HCT116 (cell line): ENCODE measurements at regions not wholly inside any gene's neighbourhood (a gene's known extent, or its start where the extent isn't known, plus 50 kb on each side); places are given as distances from the start of the nearest gene placed in this dataset.

Experiments
- ATAC-seq: fragments of 200-7000 bp; cut with Tn5 transposase; 2 replicates; pipeline ENCODE4 v1.9.1; 2020; ENCODE audit warnings: mild to moderate bottlenecking, moderate library complexity
- BruUV-seq: library from RNA; stranded (reverse); fragments of 400-500 nt; replicated peaks from 2 replicates; lab custom pipeline; 2021; lab: Mats Ljungman, UMichigan
- CTCF ChIA-PET: fragments of 300-600 bp; sonication (Branson Sonifier 250); formaldehyde crosslinking; loops from one replicate; lab custom pipeline; 2021; ENCODE audit warnings: antibody characterized with exemption; lab: Charles Lee
- POLR2A ChIA-PET: fragments of 300-600, 350-600 bp; sonication (Branson Sonifier 250); formaldehyde crosslinking; loops from one replicate; lab custom pipeline; 2021; ENCODE audit warnings: antibody characterized with exemption; lab: Charles Lee
- RAD21 ChIA-PET, 2 experiments: fragments of 300-600 bp; sonication (Branson Sonifier 250); formaldehyde crosslinking; loops; one replicate each; lab custom pipeline; 2023; ENCODE audit warnings: low total read pairs in 2 of 2; ENCODE audit not compliant: uncharacterized antibody in 2 of 2, unreplicated experiment in 2 of 2, low non-redundant PET in 1 of 2; lab: Charles Lee
- DNase-seq: peaks from one replicate; pipeline ENCODE4 v3.0.0-alpha.2; 2010; ENCODE audit warnings: low read depth, low spot score
- H2AFZ ChIP-seq: fragments of 200-600 bp; shearing (Covaris generic), sonication (generic); 2 replicates; pipeline ENCODE4 v1.6.1; 2017; ENCODE audit warnings: low read depth, mixed run types, mixed read lengths, antibody characterized with exemption, low read length; ENCODE audit not compliant: poor library complexity, severe bottlenecking
- H3K27ac ChIP-seq: 2 replicates; pipeline ENCODE4 v1.5.1; 2012; ENCODE audit warnings: low read depth, low read length
- H3K27me3 ChIP-seq: fragments of 200-600 bp; sonication (generic); 2 replicates; pipeline ENCODE4 v1.6.1; 2016; ENCODE audit warnings: mixed run types, low read length, mixed read lengths; ENCODE audit not compliant: insufficient read depth
- H3K36me3 ChIP-seq, 2 experiments: fragments of 200-500 bp in 1 of 2; fragments of 200-600 bp in 1 of 2; sonication (Bioruptor generic) in 1 of 2; sonication (generic) in 1 of 2; 2 replicates each; pipeline versions ENCODE4 v1.5.1 to v1.6.1; 2014 to 2016; ENCODE audit warnings: low read length in 2 of 2, inconsistent platforms in 1 of 2, mixed read lengths in 1 of 2, mixed run types in 1 of 2; ENCODE audit not compliant: insufficient read depth in 2 of 2, control insufficient read depth in 1 of 2
- H3K4me1 ChIP-seq, 2 experiments: fragments of 200-600 bp in 1 of 2; sonication (generic) in 1 of 2; 2 replicates each; pipeline versions ENCODE4 v1.5.1 to v1.6.1; 2012 to 2017; ENCODE audit warnings: low read length in 2 of 2, inconsistent platforms in 1 of 2, mild to moderate bottlenecking in 1 of 2, mixed read lengths in 1 of 2, mixed run types in 1 of 2, moderate library complexity in 1 of 2; ENCODE audit not compliant: insufficient read depth in 2 of 2, control insufficient read depth in 1 of 2
- H3K4me2 ChIP-seq: fragments of 200-600 bp; sonication (generic); 2 replicates; pipeline ENCODE4 v1.6.1; 2017; ENCODE audit warnings: mixed run types, low read length, mixed read lengths
- H3K4me3 ChIP-seq, 2 experiments: fragments of 200-600 bp in 1 of 2; sonication (generic) in 1 of 2; replicated peaks in 1 of 2; 2 replicates each; pipeline ENCODE4 v1.5.1; 2011 to 2016; ENCODE audit warnings: low read length in 2 of 2, control low read depth in 1 of 2, low read depth in 1 of 2, mild to moderate bottlenecking in 1 of 2, mixed read lengths in 1 of 2, mixed run types in 1 of 2
- H3K79me2 ChIP-seq: fragments of 200-600 bp; sonication (generic); 2 replicates; pipeline ENCODE4 v1.6.1; 2017; ENCODE audit warnings: mild to moderate bottlenecking, mixed run types, low read length, moderate library complexity, mixed read lengths; ENCODE audit not compliant: insufficient read depth
- H3K9ac ChIP-seq: fragments of 200-600 bp; sonication (generic); 2 replicates; pipeline ENCODE4 v1.6.1; 2016; ENCODE audit warnings: low read length, mixed read lengths
- H3K9me2 ChIP-seq: fragments of 200-600 bp; sonication (generic), shearing (Covaris generic); 2 replicates; pipeline ENCODE4 v1.6.1; 2017; ENCODE audit warnings: mixed run types, mild to moderate bottlenecking, moderate library complexity; ENCODE audit not compliant: insufficient read depth
- H3K9me3 ChIP-seq, 2 experiments: fragments of 200-500 bp in 1 of 2; fragments of 200-600 bp in 1 of 2; sonication (Bioruptor generic) in 1 of 2; sonication (generic) in 1 of 2; 2 replicates each; pipeline ENCODE4 v1.6.1; 2014 to 2017; ENCODE audit warnings: low read length in 2 of 2, mixed read lengths in 2 of 2, inconsistent platforms in 1 of 2, low read depth in 1 of 2, mild to moderate bottlenecking in 1 of 2, mixed run types in 1 of 2, moderate library complexity in 1 of 2; ENCODE audit not compliant: control insufficient read depth in 1 of 2, insufficient read depth in 1 of 2
- H4K20me1 ChIP-seq: fragments of 200-600 bp; sonication (generic), shearing (Covaris generic); 2 replicates; pipeline ENCODE4 v1.6.1; 2017; ENCODE audit warnings: mixed run types, mild to moderate bottlenecking, moderate library complexity; ENCODE audit not compliant: insufficient read depth
- ATF3 ChIP-seq: IDR thresholded peaks from 2 replicates; pipeline ENCODE4 v1.6.1; 2012
- CEBPB ChIP-seq: IDR thresholded peaks from 2 replicates; pipeline ENCODE4 v1.6.1; 2012; ENCODE audit warnings: low read depth
- ELF1 ChIP-seq: IDR thresholded peaks from 2 replicates; pipeline ENCODE4 v1.6.1; 2012; ENCODE audit warnings: low read depth, borderline replicate concordance
- EZH2 ChIP-seq: fragments of 200-600 bp; sonication (generic); IDR thresholded peaks from 2 replicates; pipeline ENCODE4 v1.6.1; 2017; ENCODE audit warnings: antibody characterized with exemption, mixed run types
- EZH2phosphoT487 ChIP-seq: fragments of 200-600 bp; IDR thresholded peaks from 2 replicates; pipeline ENCODE4 v1.6.1; 2018; ENCODE audit warnings: antibody characterized with exemption, borderline replicate concordance
- FOSL1 ChIP-seq: IDR thresholded peaks from 2 replicates; pipeline ENCODE4 v1.6.1; 2012; ENCODE audit warnings: low read depth
- JUND ChIP-seq: IDR thresholded peaks from 2 replicates; pipeline ENCODE4 v1.6.1; 2012
- POLR2A ChIP-seq: IDR thresholded peaks from 2 replicates; pipeline ENCODE4 v1.7.0; 2011; ENCODE audit warnings: borderline replicate concordance; ENCODE audit not compliant: insufficient read depth, insufficient read length; ENCODE audit errors: extremely low read depth
- REST ChIP-seq: IDR thresholded peaks from 2 replicates; pipeline ENCODE4 v1.6.1; 2012; ENCODE audit warnings: low read depth
- SIN3A ChIP-seq: IDR thresholded peaks from 2 replicates; pipeline ENCODE4 v1.6.1; 2012; ENCODE audit warnings: low read depth
- SP1 ChIP-seq: IDR thresholded peaks from 2 replicates; pipeline ENCODE4 v1.6.1; 2012; ENCODE audit warnings: low read depth
- SRF ChIP-seq: IDR thresholded peaks from 2 replicates; pipeline ENCODE4 v1.6.1; 2012; ENCODE audit warnings: low read depth
- ZNF274 ChIP-seq: fragments of 200-500 bp; sonication (Bioruptor generic); IDR thresholded peaks from 2 replicates; pipeline ENCODE4 v1.6.1; 2014; ENCODE audit warnings: mild to moderate bottlenecking, low read depth, low read length, inconsistent platforms
- intact Hi-C: fragments of 100-400 bp; cut with micrococcal nuclease; formaldehyde crosslinking; loops from 2 replicates; pipeline ENCODE4 v1.10.0; 2022

GRCh38 chr1:232566093-232566492, 63.8 kb downstream of the SIPA1L2 start:
- no peaks in the 10 kb centered on the region for H4K20me1 ChIP-seq
- DNase-seq (no peak), ATAC-seq (no peak)
- H3K27me3 ChIP-seq = no peaks in the 10 kb centered on the region
- no peak overlapping the region for H3K9ac ChIP-seq
- H3K9me2 ChIP-seq = no peaks in the 10 kb centered on the region
- TF ChIP-seq POLR2A = no peak
- TF ChIP-seq REST = no peak
- BruUV-seq = no TSS peak
- H2AFZ ChIP-seq = no peak overlapping the region
- H3K36me3 ChIP-seq = no peaks in the 10 kb centered on the region
- CTCF ChIA-PET = no interaction called here
- H3K4me3 ChIP-seq = no peak overlapping the region
- POLR2A ChIA-PET = no interaction called here
- H3K4me1 ChIP-seq = peaks cover 0 to 1% of the 10 kb centered on the region in 2 experiments; a peak in 2 of 4 replicates
- no peaks in the 10 kb centered on the region for H3K79me2 ChIP-seq
- no peaks in the 10 kb centered on the region for H3K9me3 ChIP-seq
- intact Hi-C loops = no loop called here
- no peak overlapping the region for H3K4me2 ChIP-seq
- RAD21 ChIA-PET = no interaction called here
- no peak overlapping the region for H3K27ac ChIP-seq

- DNase-seq = no peak
- TF ChIP-seq JUND (no peak), ATF3 (no peak), ELF1 (no peak), EZH2 (no peak), SIN3A (no peak), FOSL1 (no peak), ZNF274 (no peak), CEBPB (no peak), SRF (no peak), EZH2phosphoT487 (no peak), SP1 (no peak)
- CTCF ChIA-PET = no interaction called here
These were observed 67.0 kb downstream of the SIPA1L2 start for GRCh38 chr1:232562855-232563510.

More at GRCh38 chr1:232562855-232563510, 67.0 kb downstream of the SIPA1L2 start:
- no peaks in the 10 kb centered on the region for H3K9me3 ChIP-seq
- H3K27me3 ChIP-seq = no peaks in the 10 kb centered on the region
- no peaks in the 10 kb centered on the region for H3K4me1 ChIP-seq
- H3K4me3 ChIP-seq = no peak overlapping the region
- no peak overlapping the region for H3K27ac ChIP-seq
- no peak for ATAC-seq
- intact Hi-C loops = no loop called here
- H3K4me2 ChIP-seq = no peak overlapping the region
- no peaks in the 10 kb centered on the region for H3K79me2 ChIP-seq
- RAD21 ChIA-PET = no interaction called here
- H3K9ac ChIP-seq = no peak overlapping the region
- POLR2A ChIA-PET = no interaction called here
- no peaks in the 10 kb centered on the region for H3K9me2 ChIP-seq
- H2AFZ ChIP-seq = no peak overlapping the region
- H4K20me1 ChIP-seq = no peaks in the 10 kb centered on the region
- no TSS peak for BruUV-seq
- no peaks in the 10 kb centered on the region for H3K36me3 ChIP-seq
